ENCODE measurements at regions not wholly inside any gene's neighbourhood (a gene's known extent, or its start where the extent isn't known, plus 50 kb on each side); places are given as distances from the start of the nearest gene placed in this dataset.

GRCh38 chr5:159512064-159512463 lies 181.8 kb upstream of the IL12B start:
- dilution Hi-C loops (cut with MboI; ENCODE audit: extremely low pct_ligation_motif_present, low sequenced_read_pairs): no loop called here
- TF ChIP-seq MAX (IDR thresholded peaks at IDR 0.05; ENCODE audit: insufficient read depth, insufficient read length): no peak
- DNase-seq (ENCODE audit: low read depth, low spot score) (no peak), FAIRE-seq (no peak)
- H3K9me3 ChIP-seq (replicated peaks; ENCODE audit: control insufficient read depth, insufficient read depth, low read length): no peaks in the 10 kb centered on the region
- no TSS peak for BruUV-seq (replicated peaks)
- H3K4me2 ChIP-seq (ENCODE audit: insufficient read depth, low read length): no peak overlapping the region
- no peak overlapping the region for H2AFZ ChIP-seq (ENCODE audit: low read depth, low read length)
- no peak overlapping the region for H3K27ac ChIP-seq (ENCODE audit: insufficient read depth, low read depth, low read length)
- H3K4me3 ChIP-seq (replicated peaks in 1 of 3; ENCODE audit: insufficient read depth in 1 of 3, low read depth in 1 of 3, low read length in 3 of 3): no peak overlapping the region
- intact Hi-C loops (cut with micrococcal nuclease): loop anchor here (10.0 kb wide), 1 partner anchor 403 kb away; the partner anchor contains the start of gene ADRA1B
- CTCF ChIA-PET: no interaction called here
- POLR2A ChIA-PET: no interaction called here
- H3K9ac ChIP-seq (replicated peaks; ENCODE audit: extremely low read depth, insufficient read depth, low read length): no peak overlapping the region
- no peaks in the 10 kb centered on the region for H3K36me3 ChIP-seq (ENCODE audit: control insufficient read depth in 2 of 2, extremely low read depth in 1 of 2, insufficient read depth in 2 of 2, low read length in 2 of 2)
- H4K20me1 ChIP-seq (replicated peaks; ENCODE audit: control insufficient read depth, extremely low read depth, insufficient read depth, low read length): no peaks in the 10 kb centered on the region
- H3K27me3 ChIP-seq (ENCODE audit: control insufficient read depth in 2 of 2, insufficient read depth in 2 of 2, low read length in 2 of 2): no peaks in the 10 kb centered on the region
- H3K4me1 ChIP-seq (ENCODE audit: control insufficient read depth, extremely low read depth, insufficient read depth, low read length): no peaks in the 10 kb centered on the region
- no peaks in the 10 kb centered on the region for H3K79me2 ChIP-seq (ENCODE audit: control insufficient read depth, insufficient read depth, low read length)
- H3K9me1 ChIP-seq (replicated peaks; ENCODE audit: control insufficient read depth, extremely low read depth, insufficient read depth, low read length): no peaks in the 10 kb centered on the region

- no peaks in the 10 kb centered on the region for H3K79me2 ChIP-seq (ENCODE audit: control insufficient read depth, insufficient read depth, low read length)
- no peak for DNase-seq (ENCODE audit: low read depth, low spot score)
- POLR2A ChIA-PET: no interaction called here
- dilution Hi-C loops (cut with MboI; ENCODE audit: extremely low pct_ligation_motif_present, low sequenced_read_pairs): no loop called here
- no peak overlapping the region for H3K27ac ChIP-seq (ENCODE audit: insufficient read depth, low read depth, low read length)
- no peak overlapping the region for H3K9ac ChIP-seq (replicated peaks; ENCODE audit: extremely low read depth, insufficient read depth, low read length)
- no peaks in the 10 kb centered on the region for H3K9me1 ChIP-seq (replicated peaks; ENCODE audit: control insufficient read depth, extremely low read depth, insufficient read depth, low read length)
- CTCF ChIA-PET: no interaction called here
- no TSS peak for BruUV-seq (replicated peaks)
- no peaks in the 10 kb centered on the region for H3K4me1 ChIP-seq (ENCODE audit: control insufficient read depth, extremely low read depth, insufficient read depth, low read length)
- no peak overlapping the region for H3K4me2 ChIP-seq (ENCODE audit: insufficient read depth, low read length)
- intact Hi-C loops (cut with micrococcal nuclease): loop anchor here (10.0 kb wide), 1 partner anchor 400 kb away; the partner anchor contains the start of gene ADRA1B
- no peaks in the 10 kb centered on the region for H3K36me3 ChIP-seq (ENCODE audit: control insufficient read depth in 2 of 2, extremely low read depth in 1 of 2, insufficient read depth in 2 of 2, low read length in 2 of 2)
- no peaks in the 10 kb centered on the region for H3K27me3 ChIP-seq (ENCODE audit: control insufficient read depth in 2 of 2, insufficient read depth in 2 of 2, low read length in 2 of 2)
- H3K9me3 ChIP-seq (replicated peaks; ENCODE audit: control insufficient read depth, insufficient read depth, low read length): no peaks in the 10 kb centered on the region
- no peak for TF ChIP-seq FOS (IDR thresholded peaks at IDR 0.05; ENCODE audit: borderline replicate concordance, insufficient read depth, low read length)
- TF ChIP-seq POLR2AphosphoS5 (IDR thresholded peaks at IDR 0.05; ENCODE audit: insufficient read depth, low read depth, low read length): no peak
- TF ChIP-seq EZH2 (IDR thresholded peaks at IDR 0.05; ENCODE audit: borderline replicate concordance, low read depth, low read length, severe bottlenecking): no peak
- no peak for TF ChIP-seq MAX (IDR thresholded peaks at IDR 0.05; ENCODE audit: insufficient read depth, insufficient read length)
- no peak for TF ChIP-seq JUN (IDR thresholded peaks at IDR 0.05; ENCODE audit: borderline replicate concordance, insufficient read depth, insufficient read length, low read depth)
- TF ChIP-seq MYC (IDR thresholded peaks at IDR 0.05; ENCODE audit: low read depth, low read length): no peak
- TF ChIP-seq CTCF (IDR thresholded peaks at IDR 0.05; ENCODE audit: extremely low read depth in 1 of 2, insufficient read depth in 1 of 2, low read depth in 1 of 2, low read length in 2 of 2): no peak
- TF ChIP-seq GATA2 (IDR thresholded peaks at IDR 0.05; ENCODE audit: insufficient read depth, insufficient read length, low read depth, low read length): no peak
- TF ChIP-seq POLR2A (IDR thresholded peaks at IDR 0.05; ENCODE audit: low read depth, low read length): no peak
- FAIRE-seq: no peak
- no peak overlapping the region for H2AFZ ChIP-seq (ENCODE audit: low read depth, low read length)
- no peaks in the 10 kb centered on the region for H4K20me1 ChIP-seq (replicated peaks; ENCODE audit: control insufficient read depth, extremely low read depth, insufficient read depth, low read length)
- no peak overlapping the region for H3K4me3 ChIP-seq (replicated peaks in 1 of 3; ENCODE audit: insufficient read depth in 1 of 3, low read depth in 1 of 3, low read length in 3 of 3)
These were observed 184.0 kb upstream of the IL12B start for GRCh38 chr5:159514229-159514810.
